ENCODE measurements at regions not wholly inside any gene's neighbourhood (a gene's known extent, or its start where the extent isn't known, plus 50 kb on each side); places are given as distances from the start of the nearest gene placed in this dataset.
A peak's percentile ranks its signal among the peaks of the same experiment; 100 is the strongest.

GRCh38 chr21:43281661-43282357 lies 113.0 kb downstream of the CRYAA start:
- ChIA-PET CTCF (interaction anchor here (0.6 kb wide), 1 partner anchor 26 kb away, joined by 3 read pairs; no protein-coding TSS in a partner anchor), POLR2A (ENCODE audit: low non-redundant PET) (no interaction called here)
- DNase-seq (ENCODE audit: low spot score), result no peak
- H3K27ac ChIP-seq, result 0 out of 2 replicates have a peak overlapping the region, but pooled peaks have one; percentile 22
- no peak for TF ChIP-seq CTCF (conservative IDR thresholded peaks at IDR 0.05; ENCODE audit: low read depth)

GRCh38 chr21:43280949-43281633 lies 112.3 kb downstream of the CRYAA start:
- POLR2A ChIA-PET (ENCODE audit: low non-redundant PET), result no interaction called here
- peak overlapping the region; percentile 22; the same call in 1 of the 2 replicates for H3K27ac ChIP-seq
- CTCF ChIA-PET, result no interaction called here
- no peak for DNase-seq (ENCODE audit: low spot score)
- no peak for TF ChIP-seq CTCF (conservative IDR thresholded peaks at IDR 0.05; ENCODE audit: low read depth)

- ChIA-PET CTCF (no interaction called here), POLR2A (ENCODE audit: low non-redundant PET) (no interaction called here)
- no peak overlapping the region for H3K27ac ChIP-seq
- DNase-seq (ENCODE audit: low spot score), result no peak
- no peak for TF ChIP-seq CTCF (conservative IDR thresholded peaks at IDR 0.05; ENCODE audit: low read depth)
Measured at GRCh38 chr21:43279578-43279894, 110.7 kb downstream of the CRYAA start.

GRCh38 chr21:43278766-43279577 lies 110.2 kb downstream of the CRYAA start:
- POLR2A ChIA-PET (ENCODE audit: low non-redundant PET), result no interaction called here
- H3K27ac ChIP-seq, result no peak overlapping the region
- DNase-seq (ENCODE audit: low spot score), result no peak
- TF ChIP-seq CTCF (conservative IDR thresholded peaks at IDR 0.05; ENCODE audit: low read depth), result no peak
- CTCF ChIA-PET, result interaction anchor here (0.7 kb wide), 1 partner anchor 16 kb away, joined by 9 read pairs; no protein-coding TSS in a partner anchor

GRCh38 chr21:43278359-43278758 lies 109.6 kb downstream of the CRYAA start:
- H3K27ac ChIP-seq, result no peak overlapping the region
- POLR2A ChIA-PET (ENCODE audit: low non-redundant PET), result no interaction called here
- no peak for TF ChIP-seq CTCF (conservative IDR thresholded peaks at IDR 0.05; ENCODE audit: low read depth)
- no peak for DNase-seq (ENCODE audit: low spot score)
- CTCF ChIA-PET, result interaction anchor here (0.7 kb wide), 1 partner anchor 15 kb away, joined by 9 read pairs; no protein-coding TSS in a partner anchor

Measured in RWPE1 (cell line).